Smooth muscle cell (in vitro differentiated cells): ENCODE measurements at regions not wholly inside any gene's neighbourhood (a gene's known extent, or its start where the extent isn't known, plus 50 kb on each side); places are given as distances from the start of the nearest gene placed in this dataset.

Experiments
- DNase-seq: peaks from one replicate; lab custom pipeline; 2025; ENCODE audit not compliant: unreplicated experiment; lab: John Stamatoyannopoulos, UW
- H2AFZ ChIP-seq: fragments of 200-600 bp; sonication (generic); 2 replicates; pipeline ENCODE4 v1.6.0; 2016; ENCODE audit warnings: antibody characterized with exemption, low read depth, mild to moderate bottlenecking
- H3F3A ChIP-seq: fragments of 200-600 bp; sonication (generic); 2 replicates; pipeline ENCODE4 v1.6.0; 2017; ENCODE audit warnings: antibody characterized with exemption, low read depth
- H3K27ac ChIP-seq: fragments of 200-600 bp; sonication (generic); 2 replicates; pipeline ENCODE4 v1.5.1; 2016; ENCODE audit warnings: low read depth, mild to moderate bottlenecking
- H3K27me3 ChIP-seq: fragments of 200-600 bp; sonication (generic); 2 replicates; pipeline ENCODE4 v1.6.1; 2016; ENCODE audit warnings: low read depth, mild to moderate bottlenecking
- H3K36me3 ChIP-seq: fragments of 200-600 bp; sonication (generic); 2 replicates; pipeline ENCODE4 v1.5.1; 2016; ENCODE audit warnings: low read depth
- H3K4me1 ChIP-seq: fragments of 200-600 bp; sonication (generic); 2 replicates; pipeline ENCODE4 v1.5.1; 2016; ENCODE audit warnings: low read depth
- H3K4me2 ChIP-seq: fragments of 200-600 bp; sonication (generic); 2 replicates; pipeline ENCODE4 v1.6.0; 2016; ENCODE audit warnings: mild to moderate bottlenecking
- H3K4me3 ChIP-seq: fragments of 200-600 bp; sonication (generic); 2 replicates; pipeline ENCODE4 v1.5.1; 2016; ENCODE audit warnings: mild to moderate bottlenecking
- H3K79me2 ChIP-seq: fragments of 200-600 bp; sonication (generic); 2 replicates; pipeline ENCODE4 v1.6.0; 2016; ENCODE audit warnings: low read depth, mild to moderate bottlenecking
- H3K9ac ChIP-seq: fragments of 200-600 bp; sonication (generic); 2 replicates; pipeline ENCODE4 v1.6.0; 2016; ENCODE audit warnings: low read depth
- H3K9me3 ChIP-seq: fragments of 200-600 bp; sonication (generic); replicated peaks from 2 replicates; pipeline ENCODE4 v1.5.1; 2016; ENCODE audit warnings: low read depth
- H4K20me1 ChIP-seq: fragments of 200-600 bp; sonication (generic); 2 replicates; pipeline ENCODE4 v1.6.0; 2016; ENCODE audit warnings: low read depth
- WGBS: methylation state at CpG from one replicate; pipeline ENCODE4 v1.1.7; 2016; ENCODE audit warnings: low lambda C conversion rate; 5-methylcytosine and 5-hydroxymethylcytosine counted together
- TF ChIP-seq, protein P1 (sequence below): fragments of 200-600 bp; sonication (generic); IDR thresholded peaks from 2 replicates; pipeline ENCODE4 v1.5.1; 2017; ENCODE audit warnings: borderline replicate concordance, mild to moderate bottlenecking, antibody characterized with exemption; ENCODE audit not compliant: insufficient read depth, poor library complexity, severe bottlenecking

DNA sequence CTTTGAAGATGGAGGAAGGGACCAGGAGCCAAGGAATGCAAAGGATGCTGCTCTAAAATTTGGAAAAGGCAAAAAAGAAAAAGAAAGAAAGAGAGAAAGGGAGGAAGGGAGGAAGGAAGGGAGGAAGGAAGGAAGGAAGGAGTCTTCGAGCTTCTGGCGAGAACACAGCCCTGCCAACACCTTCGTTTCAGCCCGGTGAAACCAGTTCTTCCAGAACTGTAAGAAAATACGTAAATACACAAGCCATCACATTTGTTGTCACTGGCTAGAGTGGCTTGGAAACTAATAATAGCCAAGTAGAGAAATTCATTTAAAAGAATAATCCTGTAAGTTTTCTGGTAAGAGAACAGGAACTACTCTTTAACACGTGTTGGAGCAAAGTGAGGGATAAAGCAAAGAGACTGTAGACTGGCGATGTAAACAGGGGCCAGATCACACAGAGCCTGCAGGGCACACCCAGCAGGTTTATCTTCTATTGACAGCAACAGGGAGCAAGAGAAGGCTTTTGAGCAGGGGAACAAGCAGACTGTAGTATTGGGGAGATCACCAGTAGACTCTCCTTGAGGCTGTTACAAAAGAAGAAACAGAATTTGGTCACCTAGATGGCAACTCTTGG, 188.7 kb upstream of the MPHOSPH6 start:
- H4K20me1 ChIP-seq = no peaks in the 10 kb centered on the region
- no peaks in the 10 kb centered on the region for H3K27me3 ChIP-seq
- H3K4me2 ChIP-seq = no peak overlapping the region
- H3K27ac ChIP-seq = no peak overlapping the region
- TF ChIP-seq, protein P1, sequence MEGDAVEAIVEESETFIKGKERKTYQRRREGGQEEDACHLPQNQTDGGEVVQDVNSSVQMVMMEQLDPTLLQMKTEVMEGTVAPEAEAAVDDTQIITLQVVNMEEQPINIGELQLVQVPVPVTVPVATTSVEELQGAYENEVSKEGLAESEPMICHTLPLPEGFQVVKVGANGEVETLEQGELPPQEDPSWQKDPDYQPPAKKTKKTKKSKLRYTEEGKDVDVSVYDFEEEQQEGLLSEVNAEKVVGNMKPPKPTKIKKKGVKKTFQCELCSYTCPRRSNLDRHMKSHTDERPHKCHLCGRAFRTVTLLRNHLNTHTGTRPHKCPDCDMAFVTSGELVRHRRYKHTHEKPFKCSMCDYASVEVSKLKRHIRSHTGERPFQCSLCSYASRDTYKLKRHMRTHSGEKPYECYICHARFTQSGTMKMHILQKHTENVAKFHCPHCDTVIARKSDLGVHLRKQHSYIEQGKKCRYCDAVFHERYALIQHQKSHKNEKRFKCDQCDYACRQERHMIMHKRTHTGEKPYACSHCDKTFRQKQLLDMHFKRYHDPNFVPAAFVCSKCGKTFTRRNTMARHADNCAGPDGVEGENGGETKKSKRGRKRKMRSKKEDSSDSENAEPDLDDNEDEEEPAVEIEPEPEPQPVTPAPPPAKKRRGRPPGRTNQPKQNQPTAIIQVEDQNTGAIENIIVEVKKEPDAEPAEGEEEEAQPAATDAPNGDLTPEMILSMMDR = no peak
- DNase-seq = no peak
- H3K4me1 ChIP-seq = no peaks in the 10 kb centered on the region
- H3K4me3 ChIP-seq = no peak overlapping the region
- H3K79me2 ChIP-seq = no peaks in the 10 kb centered on the region
- no peaks in the 10 kb centered on the region for H3K9me3 ChIP-seq
- 61% methylated on average over 7 of the region's 7 CpGs for WGBS
- H3K36me3 ChIP-seq = no peaks in the 10 kb centered on the region
- no peak overlapping the region for H2AFZ ChIP-seq
- H3F3A ChIP-seq = no peaks in the 10 kb centered on the region
- no peak overlapping the region for H3K9ac ChIP-seq

DNA sequence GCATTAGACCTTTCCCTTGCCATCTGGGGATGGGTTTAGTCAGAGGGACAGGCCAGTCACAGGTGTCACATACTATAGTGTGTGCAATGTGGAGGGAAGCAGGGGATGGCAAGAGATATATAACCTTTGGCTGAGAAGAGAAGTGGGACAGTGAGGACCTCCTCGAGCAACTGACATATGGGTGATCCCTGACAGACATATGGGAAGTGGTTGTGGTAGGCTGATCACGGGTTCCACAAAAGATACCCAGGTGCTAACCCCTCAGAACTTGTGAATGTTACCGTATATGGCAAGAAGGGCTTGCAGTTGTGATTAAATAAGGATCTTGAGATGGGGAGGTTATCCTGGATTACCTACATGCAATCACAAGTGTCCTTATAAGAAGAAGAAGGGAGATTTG, 188.1 kb upstream of the MPHOSPH6 start:
- Histone ChIP-seq H4K20me1 (no peaks in the 10 kb centered on the region), H3K36me3 (no peaks in the 10 kb centered on the region), H3K4me2 (no peak overlapping the region), H3K4me3 (no peak overlapping the region), H3K9ac (no peak overlapping the region), H3K27ac (no peak overlapping the region), H2AFZ (no peak overlapping the region), H3K27me3 (no peaks in the 10 kb centered on the region), H3K9me3 (no peaks in the 10 kb centered on the region), H3F3A (no peaks in the 10 kb centered on the region), H3K79me2 (no peaks in the 10 kb centered on the region), H3K4me1 (no peaks in the 10 kb centered on the region)
- no peak for DNase-seq
- WGBS = 79% methylated on average over 3 of the region's 3 CpGs
- TF ChIP-seq, protein P1 = no peak

DNA sequence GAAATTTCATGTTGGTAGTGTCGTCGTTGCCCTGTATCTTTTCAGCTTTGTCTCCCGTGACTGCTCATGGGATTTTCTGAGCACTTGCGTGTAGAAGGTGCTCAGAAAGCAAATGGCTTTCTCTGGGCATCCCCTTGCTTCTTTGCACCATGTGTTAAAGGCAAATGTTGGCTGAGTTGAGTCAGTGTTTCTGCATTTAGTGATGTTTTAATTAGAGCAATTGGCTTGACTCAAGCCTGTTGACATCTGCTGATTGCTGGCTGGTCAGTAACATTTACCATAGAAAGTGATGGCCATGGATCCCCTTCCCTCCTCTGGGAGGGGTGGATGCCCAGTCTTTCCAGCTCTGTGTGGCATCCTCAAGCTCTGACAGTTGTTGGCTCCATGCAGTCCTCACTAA, 187.2 kb upstream of the MPHOSPH6 start:
- 81% methylated on average over 4 of the region's 4 CpGs for WGBS
- Histone ChIP-seq H3F3A (no peaks in the 10 kb centered on the region), H3K4me2 (no peak overlapping the region), H3K9me3 (no peaks in the 10 kb centered on the region), H3K4me3 (no peak overlapping the region), H3K36me3 (no peaks in the 10 kb centered on the region), H3K79me2 (no peaks in the 10 kb centered on the region), H3K4me1 (no peaks in the 10 kb centered on the region), H3K27me3 (no peaks in the 10 kb centered on the region), H4K20me1 (no peaks in the 10 kb centered on the region), H3K27ac (no peak overlapping the region), H2AFZ (no peak overlapping the region), H3K9ac (no peak overlapping the region)
- TF ChIP-seq, protein P1 = no peak
- DNase-seq = no peak

DNA sequence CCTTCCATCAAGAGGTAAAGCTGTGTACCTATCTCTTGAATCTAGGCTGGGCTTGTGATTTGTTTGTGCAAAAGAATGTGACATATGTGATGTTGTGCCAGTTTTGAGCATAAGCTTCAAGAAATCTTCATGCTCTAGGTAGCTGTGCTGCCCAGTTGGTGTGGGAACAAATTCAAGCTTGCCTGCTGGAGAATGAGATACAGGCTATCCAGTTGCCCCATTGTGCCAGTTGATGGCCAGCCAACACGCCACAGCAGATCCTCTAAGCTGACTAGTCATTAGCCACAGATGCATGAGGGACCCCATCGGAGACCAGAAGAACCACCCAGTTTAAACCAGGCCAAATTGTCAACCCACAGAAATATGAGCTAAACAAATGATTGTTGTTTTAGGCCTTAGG, 180.5 kb upstream of the MPHOSPH6 start:
- Histone ChIP-seq H3K9me3 (no peaks in the 10 kb centered on the region), H3K79me2 (no peaks in the 10 kb centered on the region), H2AFZ (no peak overlapping the region), H3K4me3 (no peak overlapping the region), H3K27me3 (no peaks in the 10 kb centered on the region), H4K20me1 (no peaks in the 10 kb centered on the region), H3K36me3 (no peaks in the 10 kb centered on the region), H3K9ac (no peak overlapping the region), H3K27ac (no peak overlapping the region), H3K4me2 (no peak overlapping the region), H3F3A (no peaks in the 10 kb centered on the region), H3K4me1 (peaks cover 7% of the 10 kb centered on the region)
- no peak for DNase-seq
- whole genome bisulfite sequencing = 66% methylated on average over 2 of the region's 2 CpGs
- TF ChIP-seq, protein P1 = no peak
